Hepatocyte (in vitro differentiated cells): ENCODE measurements at regions not wholly inside any gene's neighbourhood (a gene's known extent, or its start where the extent isn't known, plus 50 kb on each side); places are given as distances from the start of the nearest gene placed in this dataset.

ENCODE experiments used
- DNase-seq: peaks from one replicate; pipeline ENCODE4 v3.0.0-alpha.2; 2016; ENCODE audit warnings: low spot score
- H2AFZ ChIP-seq: fragments of 200-600 bp; sonication (generic); 2 replicates; pipeline ENCODE4 v1.6.0; 2016; ENCODE audit warnings: antibody characterized with exemption, mild to moderate bottlenecking
- H3K27ac ChIP-seq: fragments of 200-600 bp; sonication (generic); 2 replicates; pipeline ENCODE4 v1.5.1; 2016; ENCODE audit warnings: mild to moderate bottlenecking
- H3K27me3 ChIP-seq: fragments of 200-600 bp; sonication (generic); 2 replicates; pipeline ENCODE4 v1.6.1; 2016
- H3K36me3 ChIP-seq: fragments of 200-600 bp; sonication (generic); replicated peaks from 2 replicates; pipeline ENCODE4 v1.5.1; 2016; ENCODE audit warnings: low read depth; ENCODE audit not compliant: insufficient read depth
- H3K4me1 ChIP-seq: fragments of 200-600 bp; sonication (generic); 2 replicates; pipeline ENCODE4 v1.5.1; 2016; ENCODE audit warnings: mild to moderate bottlenecking, moderate library complexity; ENCODE audit not compliant: insufficient read depth
- H3K4me2 ChIP-seq: fragments of 200-600 bp; sonication (generic); 2 replicates; pipeline ENCODE4 v1.6.0; 2016
- H3K4me3 ChIP-seq: fragments of 200-600 bp; sonication (generic); 2 replicates; pipeline ENCODE4 v1.5.1; 2016; ENCODE audit warnings: mild to moderate bottlenecking
- H3K79me2 ChIP-seq: fragments of 200-600 bp; sonication (generic); 2 replicates; pipeline ENCODE4 v1.6.0; 2017; ENCODE audit warnings: mild to moderate bottlenecking
- H3K9me2 ChIP-seq: fragments of 200-600 bp; sonication (generic); replicated peaks from 2 replicates; pipeline ENCODE4 v1.6.0; 2017; ENCODE audit warnings: mild to moderate bottlenecking; ENCODE audit not compliant: insufficient read depth
- H3K9me3 ChIP-seq: fragments of 200-600 bp; sonication (generic); 2 replicates; pipeline ENCODE4 v1.5.1; 2016; ENCODE audit warnings: low read depth, mild to moderate bottlenecking
- H4K20me1 ChIP-seq: fragments of 200-600 bp; sonication (generic); 2 replicates; pipeline ENCODE4 v1.6.0; 2016; ENCODE audit warnings: mild to moderate bottlenecking; ENCODE audit not compliant: insufficient read depth, poor library complexity, severe bottlenecking
- EZH2 ChIP-seq: fragments of 200-600 bp; sonication (generic); IDR thresholded peaks from 2 replicates; pipeline ENCODE4 v1.6.1; 2016; ENCODE audit warnings: antibody characterized with exemption, mild to moderate bottlenecking, borderline replicate concordance
- EZH2phosphoT487 ChIP-seq: fragments of 200-600 bp; sonication (generic); IDR thresholded peaks from one replicate; pipeline ENCODE4 v1.6.1; 2018; ENCODE audit warnings: antibody characterized with exemption, mild to moderate bottlenecking, low read depth, moderate library complexity; ENCODE audit not compliant: unreplicated experiment, severe bottlenecking
- WGBS: methylation state at CpG from one replicate; pipeline ENCODE4 v1.1.6; 2016; ENCODE audit warnings: low lambda C conversion rate; ENCODE audit errors: missing lambda C conversion rate; 5-methylcytosine and 5-hydroxymethylcytosine counted together
- TF ChIP-seq, protein P1 (sequence below): fragments of 200-600 bp; sonication (generic); IDR thresholded peaks from 2 replicates; pipeline ENCODE4 v1.5.1; 2016; ENCODE audit warnings: antibody characterized with exemption, mild to moderate bottlenecking; ENCODE audit not compliant: poor library complexity

DNA sequence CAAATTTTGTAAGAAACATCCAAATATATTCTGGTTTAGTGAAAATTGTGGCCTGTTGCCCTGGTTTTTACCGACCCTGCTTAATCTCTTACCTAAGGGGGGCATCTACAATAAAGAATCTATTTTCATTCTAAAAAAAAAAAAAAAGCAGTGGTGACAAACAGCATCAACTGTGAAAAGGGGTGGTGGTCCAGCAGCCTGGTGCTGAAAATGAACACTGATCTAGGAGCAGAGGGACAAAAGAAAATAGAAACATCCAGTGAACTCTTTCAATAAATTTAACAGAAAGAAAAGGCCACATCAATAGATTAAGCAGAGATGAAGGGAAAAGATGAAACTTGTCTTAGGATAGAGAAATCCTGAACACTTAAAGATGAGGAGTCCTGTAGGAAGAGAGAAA is 348.7 kb upstream of the GRAMD2B start:
- TF ChIP-seq EZH2: no peak
- TF ChIP-seq, protein P1, sequence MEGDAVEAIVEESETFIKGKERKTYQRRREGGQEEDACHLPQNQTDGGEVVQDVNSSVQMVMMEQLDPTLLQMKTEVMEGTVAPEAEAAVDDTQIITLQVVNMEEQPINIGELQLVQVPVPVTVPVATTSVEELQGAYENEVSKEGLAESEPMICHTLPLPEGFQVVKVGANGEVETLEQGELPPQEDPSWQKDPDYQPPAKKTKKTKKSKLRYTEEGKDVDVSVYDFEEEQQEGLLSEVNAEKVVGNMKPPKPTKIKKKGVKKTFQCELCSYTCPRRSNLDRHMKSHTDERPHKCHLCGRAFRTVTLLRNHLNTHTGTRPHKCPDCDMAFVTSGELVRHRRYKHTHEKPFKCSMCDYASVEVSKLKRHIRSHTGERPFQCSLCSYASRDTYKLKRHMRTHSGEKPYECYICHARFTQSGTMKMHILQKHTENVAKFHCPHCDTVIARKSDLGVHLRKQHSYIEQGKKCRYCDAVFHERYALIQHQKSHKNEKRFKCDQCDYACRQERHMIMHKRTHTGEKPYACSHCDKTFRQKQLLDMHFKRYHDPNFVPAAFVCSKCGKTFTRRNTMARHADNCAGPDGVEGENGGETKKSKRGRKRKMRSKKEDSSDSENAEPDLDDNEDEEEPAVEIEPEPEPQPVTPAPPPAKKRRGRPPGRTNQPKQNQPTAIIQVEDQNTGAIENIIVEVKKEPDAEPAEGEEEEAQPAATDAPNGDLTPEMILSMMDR: no peak
- WGBS: 81% methylated on average over 1 of the region's 1 CpG

DNA sequence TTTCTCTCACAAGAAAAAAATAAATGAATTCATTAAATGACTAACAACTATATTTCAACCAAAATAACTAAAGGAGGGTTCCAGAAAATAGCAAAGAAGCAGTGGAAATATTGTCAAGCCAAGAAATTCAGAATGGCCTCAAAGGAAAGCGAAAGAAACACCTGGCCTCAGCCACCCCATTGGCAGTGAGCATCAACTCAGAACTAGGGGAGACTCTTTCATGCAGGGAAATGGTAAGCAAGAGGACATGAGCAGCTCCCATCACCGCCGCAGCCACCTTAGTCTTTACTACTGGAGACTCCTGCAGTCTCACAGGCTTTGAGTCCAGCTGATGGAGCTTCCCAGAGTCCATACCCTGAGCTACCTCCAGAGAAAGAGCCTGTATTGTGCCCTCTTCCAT is 343.9 kb upstream of the GRAMD2B start:
- Histone ChIP-seq H3K4me2 (no peak overlapping the region), H3K4me1 (no peaks in the 10 kb centered on the region), H3K9me3 (no peaks in the 10 kb centered on the region), H4K20me1 (no peaks in the 10 kb centered on the region), H3K27me3 (no peaks in the 10 kb centered on the region), H3K27ac (no peak overlapping the region), H2AFZ (no peak overlapping the region), H3K36me3 (no peaks in the 10 kb centered on the region), H3K9me2 (no peaks in the 10 kb centered on the region), H3K79me2 (no peaks in the 10 kb centered on the region), H3K4me3 (no peak overlapping the region)
- DNase-seq: no peak
- TF ChIP-seq, protein P1: no peak
- TF ChIP-seq EZH2phosphoT487 (no peak), EZH2 (no peak)
- WGBS: 33% methylated on average over 3 of the region's 3 CpGs

More for the DNA sequence above, 348.7 kb upstream of the GRAMD2B start:
- H3K4me3 ChIP-seq: no peak overlapping the region
- H4K20me1 ChIP-seq: no peaks in the 10 kb centered on the region
- H3K4me1 ChIP-seq: no peaks in the 10 kb centered on the region
- H3K79me2 ChIP-seq: no peaks in the 10 kb centered on the region
- no peaks in the 10 kb centered on the region for H3K9me2 ChIP-seq
- no peak for DNase-seq
- no peak overlapping the region for H3K27ac ChIP-seq
- H3K27me3 ChIP-seq: no peaks in the 10 kb centered on the region
- H3K36me3 ChIP-seq: no peaks in the 10 kb centered on the region
- no peak overlapping the region for H2AFZ ChIP-seq
- H3K4me2 ChIP-seq: no peak overlapping the region
- H3K9me3 ChIP-seq: no peaks in the 10 kb centered on the region

- no peak overlapping the region for H3K4me3 ChIP-seq
- no peaks in the 10 kb centered on the region for H4K20me1 ChIP-seq
- H3K79me2 ChIP-seq: no peaks in the 10 kb centered on the region
- H2AFZ ChIP-seq: no peak overlapping the region
- no peaks in the 10 kb centered on the region for H3K27me3 ChIP-seq
- H3K9me3 ChIP-seq: no peaks in the 10 kb centered on the region
- TF ChIP-seq EZH2: no peak
- TF ChIP-seq, protein P1: no peak
- TF ChIP-seq EZH2phosphoT487: no peak
- no peaks in the 10 kb centered on the region for H3K9me2 ChIP-seq
- H3K4me1 ChIP-seq: no peaks in the 10 kb centered on the region
- no peak overlapping the region for H3K27ac ChIP-seq
- 94% methylated on average over 2 of the region's 2 CpGs for WGBS
- DNase-seq: no peak
- no peak overlapping the region for H3K4me2 ChIP-seq
- no peaks in the 10 kb centered on the region for H3K36me3 ChIP-seq
Observed at GRCh38 chr5:126081209-126081608, 342.0 kb upstream of the GRAMD2B start.

- H2AFZ ChIP-seq: no peak overlapping the region
- H3K36me3 ChIP-seq: no peaks in the 10 kb centered on the region
- TF ChIP-seq EZH2phosphoT487 (no peak), EZH2 (no peak)
- TF ChIP-seq, protein P1: no peak
- no peaks in the 10 kb centered on the region for H4K20me1 ChIP-seq
- H3K9me3 ChIP-seq: no peaks in the 10 kb centered on the region
- H3K4me1 ChIP-seq: no peaks in the 10 kb centered on the region
- no peak overlapping the region for H3K27ac ChIP-seq
- no peaks in the 10 kb centered on the region for H3K79me2 ChIP-seq
- 39% methylated on average over 2 of the region's 2 CpGs for WGBS
- no peak overlapping the region for H3K4me3 ChIP-seq
- no peaks in the 10 kb centered on the region for H3K27me3 ChIP-seq
- H3K9me2 ChIP-seq: no peaks in the 10 kb centered on the region
- DNase-seq: no peak
- H3K4me2 ChIP-seq: no peak overlapping the region
Observed at GRCh38 chr5:126093041-126093440, 330.2 kb upstream of the GRAMD2B start.
